IMR-90 (cell line): ENCODE measurements at regions not wholly inside any gene's neighbourhood (a gene's known extent, or its start where the extent isn't known, plus 50 kb on each side); places are given as distances from the start of the nearest gene placed in this dataset.

Experiments used
- ATAC-seq: fragments of 200-7000 bp; cut with Tn5 transposase; 2 replicates; pipeline ENCODE4 v1.9.1; 2020; ENCODE audit warnings: low read depth, mild to moderate bottlenecking, moderate library complexity
- BruUV-seq: library from RNA; stranded (reverse); fragments of 400-500 nt; replicated peaks from 2 replicates; lab custom pipeline; 2021; lab: Mats Ljungman, UMichigan
- CTCF ChIA-PET: fragments of 300-600 bp; formaldehyde crosslinking; extraction: SDS; loops from one replicate; lab custom pipeline; 2021; ENCODE audit warnings: antibody characterized with exemption; lab: Yijun Ruan, JAX
- POLR2A ChIA-PET: fragments of 300-600 bp; sonication (Branson Sonifier 250); formaldehyde crosslinking; loops from one replicate; lab custom pipeline; 2022; ENCODE audit warnings: antibody characterized with exemption; ENCODE audit not compliant: unreplicated experiment; lab: Charles Lee
- DNase-seq: peaks from one replicate; pipeline ENCODE4 v3.0.0; 2013
- H2AFZ ChIP-seq: replicated peaks from 2 replicates; pipeline ENCODE3; 2013; ENCODE audit warnings: low read length, mild to moderate bottlenecking; ENCODE audit not compliant: poor library complexity
- H2AK5ac ChIP-seq: 2 replicates; pipeline ENCODE4 v1.6.1; 2013; ENCODE audit warnings: low read depth, low read length, inconsistent platforms
- H2AK9ac ChIP-seq: replicated peaks from 2 replicates; pipeline ENCODE3; 2013; ENCODE audit warnings: mild to moderate bottlenecking, low read depth, low read length, moderate library complexity; ENCODE audit not compliant: poor library complexity
- H2BK120ac ChIP-seq: 2 replicates; pipeline ENCODE4 v1.6.1; 2013; ENCODE audit warnings: low read depth, low read length, inconsistent platforms
- H2BK15ac ChIP-seq: 3 replicates; pipeline ENCODE4 v1.6.1; 2013; ENCODE audit warnings: low read depth, low read length, inconsistent platforms
- H2BK20ac ChIP-seq: 2 replicates; pipeline ENCODE4 v1.6.1; 2013; ENCODE audit warnings: low read depth, mild to moderate bottlenecking, inconsistent platforms, low read length, moderate library complexity
- H2BK5ac ChIP-seq: 2 replicates; pipeline ENCODE4 v1.6.1; 2013; ENCODE audit warnings: mild to moderate bottlenecking, low read depth, low read length, inconsistent platforms; ENCODE audit not compliant: poor library complexity, severe bottlenecking
- H3K14ac ChIP-seq: replicated peaks from 2 replicates; pipeline ENCODE4 v1.6.1; 2013; ENCODE audit warnings: low read depth, low read length, inconsistent platforms
- H3K18ac ChIP-seq: 2 replicates; pipeline ENCODE4 v1.6.1; 2013; ENCODE audit warnings: low read depth, low read length, control low read depth
- H3K23ac ChIP-seq: 2 replicates; pipeline ENCODE4 v1.6.1; 2013; ENCODE audit warnings: low read depth, low read length, inconsistent platforms
- H3K27ac ChIP-seq: 2 replicates; pipeline ENCODE4 v1.5.1; 2013; ENCODE audit warnings: mild to moderate bottlenecking, control low read depth, low read length; ENCODE audit not compliant: insufficient read depth
- H3K27me3 ChIP-seq: 2 replicates; pipeline ENCODE4 v1.6.1; 2013; ENCODE audit warnings: low read length; ENCODE audit not compliant: control insufficient read depth, insufficient read depth
- H3K36me3 ChIP-seq: 2 replicates; pipeline ENCODE4 v1.6.1; 2013; ENCODE audit warnings: low read length, mixed read lengths; ENCODE audit not compliant: control insufficient read depth, insufficient read depth
- H3K4ac ChIP-seq: 2 replicates; pipeline ENCODE4 v1.6.1; 2013; ENCODE audit warnings: low read depth, low read length, inconsistent platforms
- H3K4me1 ChIP-seq: 2 replicates; pipeline ENCODE4 v1.6.1; 2013; ENCODE audit warnings: low read length, mixed read lengths; ENCODE audit not compliant: control insufficient read depth, insufficient read depth
- H3K4me2 ChIP-seq: 2 replicates; pipeline ENCODE4 v1.6.1; 2013; ENCODE audit warnings: low read depth, mild to moderate bottlenecking, control low read depth, low read length, moderate library complexity
- H3K4me3 ChIP-seq: 2 replicates; pipeline ENCODE4 v1.5.1; 2013; ENCODE audit warnings: low read depth, mild to moderate bottlenecking, control low read depth, low read length, moderate library complexity; ENCODE audit not compliant: insufficient read depth
- H3K56ac ChIP-seq: 2 replicates; pipeline ENCODE4 v1.6.1; 2013; ENCODE audit warnings: low read length, inconsistent platforms; ENCODE audit not compliant: insufficient read depth; ENCODE audit errors: extremely low read depth
- H3K79me1 ChIP-seq, 2 experiments: 2 replicates each; pipeline ENCODE4 v1.6.1; 2013; ENCODE audit warnings: low read length in 2 of 2, inconsistent platforms in 1 of 2, low read depth in 1 of 2
- H3K9ac ChIP-seq: 2 replicates; pipeline ENCODE4 v1.6.1; 2013; ENCODE audit warnings: low read depth, low read length, control low read depth
- H3K9me1 ChIP-seq: 2 replicates; pipeline ENCODE4 v1.6.1; 2013; ENCODE audit warnings: low read length, inconsistent platforms; ENCODE audit not compliant: insufficient read depth
- H3K9me3 ChIP-seq: 2 replicates; pipeline ENCODE4 v1.6.1; 2013; ENCODE audit warnings: low read length; ENCODE audit not compliant: control insufficient read depth, insufficient read depth
- H4K20me1 ChIP-seq: 2 replicates; pipeline ENCODE4 v1.6.1; 2013; ENCODE audit warnings: low read length, inconsistent platforms; ENCODE audit not compliant: insufficient read depth
- H4K5ac ChIP-seq: 2 replicates; pipeline ENCODE4 v1.6.1; 2013; ENCODE audit warnings: mild to moderate bottlenecking, low read depth, low read length, control low read depth
- H4K8ac ChIP-seq, 2 experiments: 2 replicates each; pipeline ENCODE4 v1.6.1; 2013; ENCODE audit warnings: low read depth in 2 of 2, low read length in 2 of 2, control low read depth in 1 of 2, inconsistent platforms in 1 of 2
- H4K91ac ChIP-seq: 2 replicates; pipeline ENCODE4 v1.6.1; 2013; ENCODE audit warnings: low read depth, low read length, inconsistent platforms; ENCODE audit not compliant: insufficient read depth
- BHLHE40 ChIP-seq: fragments of 150-350 bp; IDR thresholded peaks from 2 replicates; pipeline ENCODE4 v1.6.1; 2016; ENCODE audit warnings: mild to moderate bottlenecking, low read depth, low read length
- CEBPB ChIP-seq: IDR thresholded peaks from 2 replicates; pipeline ENCODE4 v1.6.1; 2012; ENCODE audit warnings: low read depth, low read length, improper control_type of control experiment
- CHD1 ChIP-seq: IDR thresholded peaks from 2 replicates; pipeline ENCODE4 v1.6.1; 2012; ENCODE audit warnings: low read depth, low read length, improper control_type of control experiment
- FOS ChIP-seq: fragments of 150-350 bp; IDR thresholded peaks from 2 replicates; pipeline ENCODE4 v1.6.1; 2016; ENCODE audit warnings: low read depth, low read length
- MAFK ChIP-seq: IDR thresholded peaks from 2 replicates; pipeline ENCODE4 v1.6.1; 2012; ENCODE audit warnings: low read depth, low read length, improper control_type of control experiment
- MAZ ChIP-seq: IDR thresholded peaks from 2 replicates; pipeline ENCODE4 v1.6.1; 2012; ENCODE audit warnings: low read depth, mild to moderate bottlenecking, low read length, improper control_type of control experiment, moderate library complexity, borderline replicate concordance
- MXI1 ChIP-seq: IDR thresholded peaks from 2 replicates; pipeline ENCODE4 v1.6.1; 2012; ENCODE audit warnings: low read depth, mild to moderate bottlenecking, low read length, moderate library complexity, borderline replicate concordance
- NFE2L2 ChIP-seq: fragments of 150-350 bp; IDR thresholded peaks from 2 replicates; pipeline ENCODE4 v1.6.1; 2016; ENCODE audit warnings: low read depth, mild to moderate bottlenecking, low read length
- POLR2A ChIP-seq: IDR thresholded peaks from 2 replicates; pipeline ENCODE4 v1.6.1; 2012; ENCODE audit warnings: mild to moderate bottlenecking, low read depth, low read length
- RAD21 ChIP-seq: IDR thresholded peaks from 2 replicates; pipeline ENCODE4 v1.6.1; 2012; ENCODE audit warnings: low read length, improper control_type of control experiment
- RCOR1 ChIP-seq: IDR thresholded peaks from 2 replicates; pipeline ENCODE4 v1.6.1; 2012; ENCODE audit warnings: mild to moderate bottlenecking, low read length, improper control_type of control experiment; ENCODE audit not compliant: insufficient replicate concordance
- RFX5 ChIP-seq: IDR thresholded peaks from 2 replicates; pipeline ENCODE4 v1.8.0; 2012; ENCODE audit warnings: low read depth, mild to moderate bottlenecking, low read length, moderate library complexity
- SMC3 ChIP-seq: fragments of 150-350 bp; IDR thresholded peaks from 2 replicates; pipeline ENCODE4 v1.6.1; 2016; ENCODE audit warnings: low read depth, mild to moderate bottlenecking, antibody characterized with exemption, low read length, moderate library complexity
- WGBS, 2 experiments: methylation state at CpG; one replicate each; pipeline versions ENCODE4 v1.1.5 to v1.1.7; 2013; ENCODE audit warnings: missing lambda C conversion rate in 2 of 2; ENCODE audit not compliant: insufficient read length in 1 of 2; ENCODE audit errors: extremely low coverage in 2 of 2; 5-methylcytosine and 5-hydroxymethylcytosine counted together
- dilution Hi-C: fragments of 300-500 bp; cut with HindIII; formaldehyde crosslinking; loops from one replicate; pipeline ENCODE4 v1.14.3; 2018; ENCODE audit warnings: low sequenced_read_pairs; ENCODE audit not compliant: unreplicated experiment
- in situ Hi-C: fragments of 300-500 bp; cut with MboI; formaldehyde crosslinking; loops from 3 replicates; pipeline ENCODE4 v1.14.3; 2019; ENCODE audit warnings: low sequenced_read_pairs, inconsistent platforms, mixed read lengths
- intact Hi-C: fragments of 100-400 bp; cut with micrococcal nuclease; formaldehyde crosslinking; loops from 2 replicates; pipeline ENCODE4 v1.10.0; 2022
- TF ChIP-seq, protein P1 (sequence below): fragments of 150-350 bp; IDR thresholded peaks from 2 replicates; pipeline ENCODE4 v1.6.1; 2016; ENCODE audit warnings: low read depth, mild to moderate bottlenecking, low read length, moderate library complexity, borderline replicate concordance
- TF ChIP-seq, protein P2 (sequence below): fragments of 150-350 bp; IDR thresholded peaks from 2 replicates; pipeline ENCODE4 v1.6.1; 2017; ENCODE audit warnings: mild to moderate bottlenecking, antibody characterized with exemption, low read length, low read depth
- TF ChIP-seq, protein P3 (sequence below): conservative IDR thresholded peaks from 2 replicates; pipeline ENCODE4 v1.5.1; 2012; ENCODE audit warnings: mild to moderate bottlenecking, low read depth, low read length, improper control_type of control experiment

DNA sequence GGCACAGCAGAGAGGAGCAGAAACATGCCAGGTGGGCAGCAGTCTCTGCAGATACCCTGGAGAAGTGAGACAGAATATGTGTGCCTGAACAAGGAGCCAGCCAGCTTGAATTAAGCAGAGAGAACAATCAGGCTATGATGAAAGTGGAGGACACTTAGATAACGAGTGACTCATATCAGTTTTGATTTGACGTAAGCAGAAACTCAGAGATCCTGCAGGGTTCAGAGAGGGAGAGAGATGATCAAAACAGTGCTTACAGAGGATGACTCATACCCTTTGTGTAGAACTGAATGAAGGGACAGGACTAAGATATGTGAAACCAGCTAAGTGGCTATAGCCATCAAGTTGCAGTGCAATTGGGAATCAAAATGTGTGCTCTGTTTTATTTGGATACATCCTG, 300.7 kb downstream of the TENT5A start:
- Histone ChIP-seq H3K27me3 (no peaks in the 10 kb centered on the region), H2AFZ (peak overlapping the region; percentile 64), H3K79me1 (no peaks in the 10 kb centered on the region), H4K5ac (no peak overlapping the region), H3K23ac (no peak overlapping the region), H2BK20ac (no peak overlapping the region), H3K18ac (no peak overlapping the region), H3K9me1 (no peaks in the 10 kb centered on the region; the same call in 1 of the 2 replicates), H2AK5ac (no peak overlapping the region), H3K9me3 (no peaks in the 10 kb centered on the region), H3K14ac (no peak overlapping the region), H2AK9ac (no peak overlapping the region), H2BK5ac (no peak overlapping the region), H2BK15ac (no peak overlapping the region), H3K36me3 (no peaks in the 10 kb centered on the region), H4K8ac (no peak overlapping the region), H2BK120ac (peak overlapping the region; percentile 17), H3K56ac (no peak overlapping the region), H4K20me1 (no peaks in the 10 kb centered on the region), H3K27ac (0 out of 2 replicates have a peak overlapping the region, but pooled peaks have one; percentile 3), H3K4ac (no peak overlapping the region), H3K4me2 (no peak overlapping the region), H3K4me1 (peaks cover 6% of the 10 kb centered on the region), H3K4me3 (no peak overlapping the region), H3K9ac (no peak overlapping the region), H4K91ac (no peak overlapping the region)
- no peak for TF ChIP-seq RFX5
- TF ChIP-seq POLR2A: no peak
- no peak for TF ChIP-seq RAD21
- TF ChIP-seq FOS: peak; percentile 96
- TF ChIP-seq MAZ: no peak
- no peak for TF ChIP-seq CHD1
- no peak for TF ChIP-seq MXI1
- no peak for TF ChIP-seq SMC3
- TF ChIP-seq RCOR1: no peak
- peak; percentile 76 for TF ChIP-seq CEBPB
- TF ChIP-seq, protein P1, sequence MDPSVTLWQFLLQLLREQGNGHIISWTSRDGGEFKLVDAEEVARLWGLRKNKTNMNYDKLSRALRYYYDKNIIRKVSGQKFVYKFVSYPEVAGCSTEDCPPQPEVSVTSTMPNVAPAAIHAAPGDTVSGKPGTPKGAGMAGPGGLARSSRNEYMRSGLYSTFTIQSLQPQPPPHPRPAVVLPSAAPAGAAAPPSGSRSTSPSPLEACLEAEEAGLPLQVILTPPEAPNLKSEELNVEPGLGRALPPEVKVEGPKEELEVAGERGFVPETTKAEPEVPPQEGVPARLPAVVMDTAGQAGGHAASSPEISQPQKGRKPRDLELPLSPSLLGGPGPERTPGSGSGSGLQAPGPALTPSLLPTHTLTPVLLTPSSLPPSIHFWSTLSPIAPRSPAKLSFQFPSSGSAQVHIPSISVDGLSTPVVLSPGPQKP: no peak
- TF ChIP-seq, protein P2, sequence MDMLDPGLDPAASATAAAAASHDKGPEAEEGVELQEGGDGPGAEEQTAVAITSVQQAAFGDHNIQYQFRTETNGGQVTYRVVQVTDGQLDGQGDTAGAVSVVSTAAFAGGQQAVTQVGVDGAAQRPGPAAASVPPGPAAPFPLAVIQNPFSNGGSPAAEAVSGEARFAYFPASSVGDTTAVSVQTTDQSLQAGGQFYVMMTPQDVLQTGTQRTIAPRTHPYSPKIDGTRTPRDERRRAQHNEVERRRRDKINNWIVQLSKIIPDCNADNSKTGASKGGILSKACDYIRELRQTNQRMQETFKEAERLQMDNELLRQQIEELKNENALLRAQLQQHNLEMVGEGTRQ: no peak
- TF ChIP-seq, protein P3, sequence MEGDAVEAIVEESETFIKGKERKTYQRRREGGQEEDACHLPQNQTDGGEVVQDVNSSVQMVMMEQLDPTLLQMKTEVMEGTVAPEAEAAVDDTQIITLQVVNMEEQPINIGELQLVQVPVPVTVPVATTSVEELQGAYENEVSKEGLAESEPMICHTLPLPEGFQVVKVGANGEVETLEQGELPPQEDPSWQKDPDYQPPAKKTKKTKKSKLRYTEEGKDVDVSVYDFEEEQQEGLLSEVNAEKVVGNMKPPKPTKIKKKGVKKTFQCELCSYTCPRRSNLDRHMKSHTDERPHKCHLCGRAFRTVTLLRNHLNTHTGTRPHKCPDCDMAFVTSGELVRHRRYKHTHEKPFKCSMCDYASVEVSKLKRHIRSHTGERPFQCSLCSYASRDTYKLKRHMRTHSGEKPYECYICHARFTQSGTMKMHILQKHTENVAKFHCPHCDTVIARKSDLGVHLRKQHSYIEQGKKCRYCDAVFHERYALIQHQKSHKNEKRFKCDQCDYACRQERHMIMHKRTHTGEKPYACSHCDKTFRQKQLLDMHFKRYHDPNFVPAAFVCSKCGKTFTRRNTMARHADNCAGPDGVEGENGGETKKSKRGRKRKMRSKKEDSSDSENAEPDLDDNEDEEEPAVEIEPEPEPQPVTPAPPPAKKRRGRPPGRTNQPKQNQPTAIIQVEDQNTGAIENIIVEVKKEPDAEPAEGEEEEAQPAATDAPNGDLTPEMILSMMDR: no peak
- peak; percentile 62; the same call in 1 of the 2 replicates for TF ChIP-seq BHLHE40
- TF ChIP-seq MAFK: peak; percentile 23; the same call in 1 of the 2 replicates
- TF ChIP-seq NFE2L2: 0 out of 2 replicates have a peak, but pooled peaks have one; percentile 22
- BruUV-seq: no TSS peak
- ChIA-PET CTCF (no interaction called here), POLR2A (no interaction called here)
- peak; percentile 95 for DNase-seq
- dilution Hi-C loops: no loop called here
- intact Hi-C loops: no loop called here
- ATAC-seq: peak; percentile 95
- WGBS, 2 experiments: no CpG with 5 or more reads among the region's 2 CpGs
- in situ Hi-C loops: no loop called here
